ENCODE measurements at regions not wholly inside any gene's neighbourhood (a gene's known extent, or its start where the extent isn't known, plus 50 kb on each side); places are given as distances from the start of the nearest gene placed in this dataset.

- DNase-seq: no peak
Measured at GRCh38 chr12:124393414-124393790, 98.5 kb downstream of the RFLNA start.

GRCh38 chr12:124392667-124393413 is 97.9 kb downstream of the RFLNA start:
- DNase-seq: no peak

DNA sequence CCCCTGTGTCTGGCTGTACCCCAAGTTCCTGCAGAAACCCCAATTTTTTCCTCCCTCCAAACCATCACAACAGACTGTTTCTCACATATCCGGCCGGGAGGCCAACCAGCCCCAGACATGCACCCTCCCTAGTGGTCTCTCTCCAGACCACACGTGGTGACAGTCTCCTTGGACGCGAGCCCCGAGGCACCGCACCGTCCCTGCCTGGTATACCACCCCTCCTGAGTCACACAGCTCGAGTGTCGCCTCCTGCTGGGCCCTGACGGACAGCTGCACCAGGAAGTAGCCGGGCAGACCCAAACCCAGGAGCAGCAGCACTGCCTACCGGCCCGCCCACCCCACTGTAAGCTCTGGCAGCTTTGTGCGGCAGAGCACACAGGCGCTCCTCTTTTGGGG is 97.4 kb downstream of the RFLNA start:
- no peak for DNase-seq

DNA sequence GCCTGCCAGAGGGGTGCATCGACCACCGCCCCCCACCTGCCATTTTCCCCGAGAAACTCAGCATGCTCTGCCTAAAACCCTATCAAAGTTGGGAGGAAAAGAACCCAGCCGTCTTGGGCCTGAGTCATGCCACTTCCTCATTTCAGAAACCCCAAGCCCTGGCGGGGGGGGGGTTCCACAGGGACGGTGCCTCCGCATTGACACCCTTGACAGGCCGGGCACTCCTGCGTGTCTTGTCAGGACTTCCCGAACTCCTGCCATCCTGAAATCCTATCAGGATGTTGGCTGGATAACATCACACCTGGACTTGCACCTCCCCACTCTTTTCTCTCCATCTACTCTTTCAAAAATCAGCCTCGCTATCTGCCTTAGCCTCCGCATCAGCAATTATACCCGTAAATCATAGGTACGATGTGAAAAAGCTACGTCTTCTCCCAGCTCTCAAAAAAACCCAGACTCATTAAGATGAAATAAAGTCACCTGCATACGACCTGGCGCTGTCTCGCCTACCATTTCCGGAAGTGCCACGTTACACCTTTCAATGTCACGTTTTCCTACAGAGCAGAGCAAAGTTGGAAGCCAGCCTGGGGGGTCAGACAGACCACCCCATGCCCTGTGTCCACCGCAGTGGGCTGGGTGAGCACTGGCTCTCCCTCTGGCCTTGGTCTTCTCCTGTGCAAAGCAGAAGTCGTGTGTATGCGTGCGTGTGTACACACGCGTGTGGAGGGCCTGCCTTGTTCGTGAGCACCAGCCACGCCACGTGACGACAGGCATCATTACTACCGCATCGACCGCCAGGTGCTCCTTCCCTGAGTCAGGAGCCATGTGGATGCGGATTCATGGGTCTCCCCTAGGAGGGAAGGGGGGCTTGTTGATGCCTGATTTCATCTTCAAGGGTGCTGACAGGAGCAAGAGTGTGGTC is 96.7 kb downstream of the RFLNA start:
- peak; percentile 24 for DNase-seq

DNA sequence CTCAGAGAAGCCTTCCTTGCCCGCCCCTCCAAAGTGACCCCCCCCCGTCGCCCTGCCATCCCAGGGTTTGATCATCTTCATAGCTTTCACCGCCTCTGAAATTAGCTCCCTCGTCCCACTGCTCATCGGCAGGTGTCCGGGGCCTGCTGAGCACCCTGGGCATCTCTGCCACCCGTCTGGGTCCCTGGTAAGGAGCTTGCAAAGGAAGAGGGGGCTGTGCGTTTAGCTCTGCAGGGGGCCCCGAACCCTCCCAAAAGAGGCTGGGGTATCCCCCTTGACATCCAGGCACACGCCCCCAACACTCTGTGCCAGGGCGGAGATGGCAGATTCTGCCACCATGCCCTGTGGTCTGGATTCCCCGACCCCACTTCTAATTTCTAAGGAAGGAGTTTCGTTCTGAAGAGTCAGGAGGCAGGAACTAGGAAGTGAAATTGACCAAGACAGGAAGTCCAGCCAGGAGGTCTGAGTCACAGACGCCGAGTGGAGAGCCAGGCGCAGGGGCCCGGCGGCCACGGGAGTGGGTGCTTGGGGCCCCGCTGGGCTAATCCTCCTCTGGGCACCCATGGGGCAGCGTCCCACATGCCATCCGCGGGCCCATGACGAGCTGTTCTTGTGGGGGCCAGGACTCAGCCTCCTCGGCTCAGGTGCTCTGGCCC is 95.7 kb downstream of the RFLNA start:
- DNase-seq: no peak

- DNase-seq: no peak
Measured at GRCh38 chr12:124389725-124390441, 95.0 kb downstream of the RFLNA start.

DNA sequence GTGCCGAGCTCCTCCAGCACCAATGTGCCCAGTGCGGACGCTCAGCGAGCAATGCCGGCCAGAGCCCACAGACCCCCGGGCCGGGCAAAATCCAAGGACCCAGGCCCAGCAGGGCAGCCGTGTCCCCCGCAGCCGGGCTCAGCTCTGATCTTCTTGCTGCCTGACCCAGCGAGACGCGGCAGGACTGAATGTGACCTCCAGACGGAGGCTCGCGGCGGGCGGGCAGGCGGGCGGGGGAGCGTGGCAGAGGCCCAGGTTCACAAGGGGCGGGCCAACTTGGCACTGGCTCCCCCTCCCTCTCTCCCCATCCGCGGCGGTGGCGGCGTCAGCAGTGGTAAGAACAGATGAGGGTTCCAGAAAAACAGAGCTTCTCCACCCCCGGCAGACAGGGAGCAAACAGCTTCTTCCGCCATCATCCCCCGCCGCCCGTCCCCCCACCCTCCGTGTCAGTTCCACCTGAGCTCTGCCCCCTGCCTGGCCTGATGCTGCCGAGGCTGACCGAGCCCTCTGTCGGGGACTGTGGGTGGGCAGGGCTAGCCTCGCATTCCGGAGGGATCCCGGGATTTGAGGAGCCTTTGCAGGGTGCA is 94.3 kb downstream of the RFLNA start:
- peak; percentile 62 for DNase-seq

DNA sequence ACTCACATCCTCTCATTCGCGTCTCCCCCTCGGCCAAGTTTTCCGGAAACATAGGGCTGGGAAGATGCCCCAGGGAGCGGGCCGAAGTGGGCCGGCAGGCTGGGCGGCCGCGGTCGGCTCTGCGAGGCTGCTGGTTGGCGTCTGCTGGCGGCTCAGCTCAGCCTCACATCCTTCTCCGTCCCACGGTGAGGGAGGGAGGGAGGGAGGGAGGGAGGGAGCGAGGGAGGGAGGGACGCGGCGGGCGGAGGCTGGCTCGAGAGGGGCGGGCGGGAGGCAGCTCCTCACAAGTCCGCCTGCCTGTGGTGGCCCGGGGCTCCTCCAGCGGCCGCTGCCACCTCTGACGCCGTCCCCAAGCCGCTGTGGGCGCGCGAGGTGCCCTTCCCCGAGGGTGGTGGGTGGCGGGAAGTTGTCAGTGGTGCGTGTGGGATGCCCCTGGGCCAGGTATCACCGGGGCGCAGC is 93.8 kb downstream of the RFLNA start:
- DNase-seq: peak; percentile 44

GRCh38 chr12:124388038-124388671 is 93.3 kb downstream of the RFLNA start:
- no peak for DNase-seq

GRCh38 chr12:124387528-124387911 is 92.6 kb downstream of the RFLNA start:
- no peak for DNase-seq

DNA sequence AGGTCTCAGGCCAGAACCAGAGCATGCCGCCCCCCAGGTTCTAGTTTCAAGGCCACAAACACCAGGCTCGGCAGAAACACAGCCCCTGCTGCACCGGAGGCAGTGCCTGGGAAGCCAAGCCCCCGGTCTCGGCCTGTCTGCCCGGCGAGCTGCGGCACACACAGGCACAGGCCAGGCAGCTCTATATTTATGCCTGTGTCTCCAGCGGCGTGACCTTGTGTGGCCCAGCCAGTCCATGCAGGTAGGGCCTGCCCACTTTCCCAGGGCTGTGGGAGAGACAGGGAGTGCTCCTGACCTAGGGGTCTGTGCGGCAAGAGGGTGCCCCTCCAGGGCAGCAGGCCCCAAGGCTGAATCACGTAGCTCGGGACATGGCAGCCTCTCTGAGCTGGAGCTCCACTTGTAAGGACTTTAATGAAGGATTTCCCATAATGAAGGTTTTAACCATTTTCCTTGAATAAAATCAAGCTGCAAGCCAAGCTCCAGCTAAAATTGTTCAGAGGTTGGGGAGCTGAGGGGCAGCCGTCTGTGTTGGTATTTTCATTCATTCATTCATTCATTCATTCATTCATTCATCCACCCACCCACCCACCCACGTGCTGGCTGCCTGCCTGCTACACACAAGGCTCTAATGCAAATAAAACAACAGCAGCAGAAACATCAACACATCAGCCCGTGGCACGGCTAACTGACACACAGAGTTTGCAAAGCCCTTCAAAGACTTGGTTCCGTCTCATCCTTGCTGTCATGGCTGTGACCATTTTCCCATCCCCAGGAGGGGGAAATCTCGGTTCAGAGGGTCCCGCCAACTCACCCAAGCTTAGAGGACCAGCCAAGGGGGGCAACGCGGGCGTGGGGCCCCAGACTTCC is 92.0 kb downstream of the RFLNA start:
- DNase-seq: no peak

- no peak for DNase-seq
Measured at GRCh38 chr12:124386059-124386458, 91.2 kb downstream of the RFLNA start.

DNA sequence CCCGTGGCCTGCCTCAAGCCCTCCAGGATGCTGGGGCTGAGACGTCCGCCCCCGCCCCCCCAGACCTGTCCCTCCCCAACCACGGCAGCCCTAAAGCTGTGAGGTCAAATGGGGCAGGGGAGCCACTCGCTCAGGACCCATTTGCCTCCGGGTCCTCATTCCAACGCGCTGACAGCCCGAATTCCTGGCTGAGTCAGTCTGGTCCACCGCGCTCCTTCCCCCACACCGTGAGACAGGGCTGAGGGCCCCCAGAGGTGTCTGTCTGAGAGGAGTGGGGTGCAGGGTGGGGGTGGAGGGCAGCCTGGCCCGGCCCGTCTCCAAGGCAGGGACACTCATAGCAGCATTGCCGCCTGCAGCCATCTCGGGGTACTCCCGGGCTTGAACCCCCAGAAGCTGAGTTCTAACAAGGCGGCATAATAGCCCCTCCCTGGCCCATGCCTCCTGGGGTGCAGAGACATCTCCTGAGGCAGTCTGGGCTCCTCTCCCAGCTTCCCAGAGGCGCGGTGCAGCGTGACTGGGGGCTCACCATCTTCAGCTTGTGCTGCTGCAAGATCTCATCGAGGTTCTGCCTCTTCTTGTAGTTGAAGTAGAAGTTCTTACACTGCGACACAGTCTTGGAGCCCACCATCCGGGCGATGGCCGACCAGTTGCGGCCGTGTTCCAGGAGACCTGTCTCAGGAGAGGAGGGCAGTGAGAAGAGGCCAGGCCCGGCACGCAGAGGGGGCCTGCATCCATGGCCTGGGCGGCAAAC is 90.5 kb downstream of the RFLNA start:
- no peak for DNase-seq

DNA sequence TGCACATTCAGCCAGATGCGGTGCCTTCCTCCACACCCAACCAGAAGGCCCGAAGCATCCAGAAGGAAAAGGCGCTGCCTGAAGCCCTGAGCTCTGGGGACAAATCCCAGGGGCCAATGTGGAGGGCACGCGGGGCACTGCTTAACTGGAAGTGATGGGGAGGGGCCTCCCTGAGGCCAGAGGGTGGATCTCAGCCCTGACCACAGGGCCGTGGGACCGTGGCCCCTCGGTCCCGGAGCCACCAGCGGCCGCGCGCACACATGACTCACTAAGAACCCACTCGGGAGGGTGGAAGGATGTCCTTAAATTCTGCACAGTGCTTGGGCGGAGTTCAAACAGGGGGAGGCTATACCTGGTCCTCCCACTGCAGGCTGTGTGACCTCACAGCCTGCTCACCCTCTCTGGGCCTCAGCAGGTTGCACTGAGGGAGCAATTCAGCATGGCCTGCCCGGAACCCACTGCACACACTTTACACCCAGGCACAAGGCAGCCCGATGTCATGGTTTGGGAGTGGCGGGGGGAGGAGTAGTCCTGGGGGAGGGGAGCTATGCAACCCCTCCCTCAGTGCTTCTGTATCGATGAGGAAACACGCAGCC is 89.5 kb downstream of the RFLNA start:
- no peak for DNase-seq

- no peak for DNase-seq
Measured at GRCh38 chr12:124383028-124383427, 88.1 kb downstream of the RFLNA start.

DNA sequence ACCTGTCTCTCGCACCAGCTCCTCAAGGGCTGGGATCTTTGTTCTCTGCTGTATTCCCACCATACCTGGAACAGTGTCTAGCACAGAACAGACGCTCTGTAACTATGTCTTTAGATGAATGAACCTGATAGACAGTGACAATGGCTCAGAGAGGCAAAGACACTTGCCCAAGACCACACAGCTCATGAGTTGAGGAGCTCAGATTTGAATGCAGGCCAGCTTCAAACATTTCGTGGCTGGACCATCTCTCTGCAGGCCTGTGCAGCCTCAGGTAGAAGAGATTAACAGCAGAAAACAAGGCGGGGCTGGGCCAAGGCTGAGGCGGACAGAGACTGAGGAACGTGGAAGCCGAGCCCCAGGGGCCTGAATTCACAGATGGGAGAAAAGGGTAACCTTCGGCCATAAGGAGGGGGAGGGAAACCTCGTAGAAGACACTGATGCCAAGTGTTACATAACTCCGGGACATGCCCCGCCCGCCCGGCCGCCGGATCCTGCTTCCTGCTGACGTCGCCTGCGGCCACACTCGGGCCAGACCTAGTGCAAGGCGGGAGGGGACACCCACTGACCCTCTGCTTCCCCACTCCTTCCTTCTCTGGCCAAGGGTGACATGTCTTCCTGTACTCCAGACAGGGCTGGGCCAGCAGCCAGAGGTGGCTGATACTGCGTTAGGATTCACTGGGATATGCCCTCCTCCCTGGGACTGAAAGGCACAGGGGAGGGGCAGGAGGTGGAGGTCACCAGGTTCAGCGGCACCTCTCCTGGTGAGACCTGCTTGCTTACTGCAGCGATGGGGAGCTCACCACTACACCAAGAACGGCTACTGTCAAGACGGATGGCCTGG is 86.8 kb downstream of the RFLNA start:
- no peak for DNase-seq

DNA sequence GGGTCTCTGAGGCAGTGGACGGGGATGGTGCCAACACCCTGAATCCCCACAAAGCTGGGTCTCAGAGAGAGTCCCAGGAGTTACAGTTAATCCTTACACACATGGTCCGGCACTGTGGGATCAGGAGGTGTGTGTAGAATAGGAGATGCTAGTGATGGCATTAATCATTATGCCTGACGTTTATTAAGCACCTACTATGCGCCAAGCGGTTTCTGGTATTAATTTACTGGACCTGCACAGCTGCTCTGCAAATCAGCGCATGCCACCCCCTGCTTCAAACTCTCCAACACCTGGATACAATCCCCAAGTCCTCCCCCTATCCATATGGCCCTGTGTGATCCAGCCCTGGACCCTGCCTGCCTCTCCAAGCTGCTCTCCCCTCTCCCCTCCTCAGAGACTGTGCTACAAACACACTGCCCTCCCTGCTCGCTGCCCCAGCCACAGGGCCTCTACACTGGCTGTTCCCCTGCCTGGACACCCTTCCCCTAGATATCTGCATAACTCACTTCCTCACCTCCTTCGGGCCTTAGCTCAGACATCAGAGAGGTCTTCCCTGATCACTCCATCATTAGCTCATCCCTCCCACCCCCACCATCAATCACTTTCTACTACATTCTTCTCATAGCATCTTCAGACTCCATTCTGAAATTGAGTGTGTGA is 86.0 kb downstream of the RFLNA start:
- DNase-seq: no peak
